Kidney capillary endothelial cell (primary cell): ENCODE measurements at regions not wholly inside any gene's neighbourhood (a gene's known extent, or its start where the extent isn't known, plus 50 kb on each side); places are given as distances from the start of the nearest gene placed in this dataset.

Source experiments
- DNase-seq: peaks from one replicate; pipeline ENCODE4 v3.0.0-alpha.2; 2018; ENCODE audit warnings: low spot score

- no peak for DNase-seq
These were observed 60.3 kb upstream of the EML4 start for GRCh38 chr2:42108852-42109251.

GRCh38 chr2:42109959-42110640, 59.1 kb upstream of the EML4 start:
- DNase-seq, result no peak

GRCh38 chr2:42110641-42111322, 58.4 kb upstream of the EML4 start:
- DNase-seq, result no peak

- no peak for DNase-seq
These were observed 56.7 kb upstream of the EML4 start for GRCh38 chr2:42112418-42112817.

- no peak for DNase-seq
These were observed 55.7 kb upstream of the EML4 start for GRCh38 chr2:42113452-42113851.

GRCh38 chr2:42114091-42114490, 55.1 kb upstream of the EML4 start:
- no peak for DNase-seq

GRCh38 chr2:42115588-42115987, 53.6 kb upstream of the EML4 start:
- DNase-seq, result no peak

- DNase-seq, result no peak
These were observed 52.7 kb upstream of the EML4 start for GRCh38 chr2:42116195-42117181.

- DNase-seq, result no peak
These were observed 52.0 kb upstream of the EML4 start for GRCh38 chr2:42117182-42117579.

GRCh38 chr2:42117923-42118753, 51.0 kb upstream of the EML4 start:
- DNase-seq, result peak; percentile 86

- DNase-seq, result peak; percentile 69
These were observed 50.2 kb upstream of the EML4 start for GRCh38 chr2:42118754-42119569.
